HG03097 (cell line): ENCODE measurements at regions not wholly inside any gene's neighbourhood (a gene's known extent, or its start where the extent isn't known, plus 50 kb on each side); places are given as distances from the start of the nearest gene placed in this dataset.

Experiments used
- ATAC-seq: cut with Tn5 transposase; IDR thresholded peaks from one replicate; pipeline ENCODE4 v1.9.1; 2021; ENCODE audit not compliant: unreplicated experiment, low FRiP score

DNA sequence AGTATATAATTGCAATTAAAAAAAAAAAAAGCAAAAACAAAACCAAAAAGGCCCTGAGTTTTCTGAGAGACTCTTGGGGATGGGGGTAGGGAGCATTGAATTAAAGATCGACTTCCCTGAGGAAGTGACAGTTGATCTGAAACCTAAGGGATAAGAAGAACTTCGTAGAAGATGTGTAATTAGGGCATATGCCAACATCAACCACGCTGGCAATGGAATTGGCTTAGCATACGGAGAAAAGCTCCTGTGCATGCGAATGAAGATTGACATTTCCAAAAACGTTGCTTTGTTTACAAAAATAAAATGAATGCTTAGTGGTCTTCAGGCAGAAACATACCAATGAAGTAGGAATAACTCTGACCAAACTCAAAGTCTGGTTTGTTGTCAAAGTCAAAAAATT lies 307.6 kb upstream of the ZNF521 start:
- no peak for ATAC-seq

DNA sequence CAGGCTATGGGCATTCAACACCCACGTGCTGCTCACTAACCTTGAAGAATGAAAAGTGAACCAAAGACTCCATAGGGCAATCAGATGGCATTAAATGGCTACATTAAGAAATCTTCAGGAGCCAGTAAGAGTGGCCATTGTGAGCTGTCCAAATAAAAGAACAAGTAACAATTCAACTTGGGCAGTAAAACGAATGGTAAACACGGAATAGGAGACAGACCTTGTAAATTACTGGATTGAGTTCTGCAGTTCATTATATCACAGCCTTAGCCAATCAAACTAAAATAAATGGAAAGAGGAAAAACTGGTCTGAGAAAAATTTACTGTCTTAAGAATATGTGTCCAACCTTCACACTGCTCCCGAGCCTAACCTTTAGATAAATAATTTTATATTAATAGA lies 306.5 kb upstream of the ZNF521 start:
- no peak for ATAC-seq

DNA sequence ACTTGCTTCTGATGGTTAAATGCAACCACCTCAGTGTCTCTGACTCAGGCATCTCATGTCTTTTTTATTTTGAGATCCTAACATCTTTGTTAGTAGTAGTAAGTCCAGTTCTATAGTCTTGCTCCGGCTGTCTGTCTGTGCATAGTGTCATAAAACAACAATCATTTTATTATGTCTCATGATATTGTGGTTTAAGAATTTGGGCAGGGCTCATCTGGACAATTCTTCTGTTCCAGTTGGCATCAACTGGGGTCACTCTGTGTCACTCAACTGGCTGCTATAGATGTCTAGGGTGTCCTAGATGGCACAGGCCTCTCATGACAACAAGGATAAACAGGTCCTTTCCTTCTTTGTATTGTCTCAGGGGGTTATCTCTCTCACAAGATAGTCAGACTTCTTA lies 299.6 kb upstream of the ZNF521 start:
- ATAC-seq = no peak

DNA sequence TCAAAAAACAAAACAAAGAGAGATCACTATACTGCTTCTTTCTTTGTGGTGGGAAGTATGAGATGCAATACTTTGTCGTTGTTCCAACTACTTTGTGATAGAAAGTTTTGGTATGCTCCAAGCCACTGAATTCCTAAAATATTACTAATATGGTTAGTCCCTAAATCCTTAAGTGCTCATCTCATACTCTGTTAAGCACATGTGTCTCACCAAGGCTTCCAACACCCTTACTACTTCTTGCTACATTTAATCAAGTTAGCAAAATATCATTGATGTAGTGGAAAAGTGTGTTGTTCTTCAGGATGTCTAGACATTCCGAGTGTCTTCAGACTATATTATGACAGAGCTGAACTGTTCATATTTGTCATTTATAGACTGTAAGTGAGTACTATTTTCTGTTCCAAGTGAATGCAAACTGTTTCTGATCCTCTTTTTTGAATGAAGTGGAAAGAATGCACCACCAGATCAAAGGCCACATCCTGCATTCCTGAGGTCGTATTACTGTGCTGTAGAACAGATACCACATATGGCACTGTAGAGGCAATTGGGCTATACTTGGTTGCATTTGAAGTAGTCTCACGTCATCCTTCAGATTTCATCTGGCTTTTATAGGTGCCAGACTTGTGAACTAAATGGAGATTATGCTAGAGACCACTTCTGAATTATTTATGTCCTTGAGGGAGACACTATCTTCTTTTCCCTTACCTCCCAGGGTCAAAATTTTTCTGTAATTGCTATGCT lies 298.4 kb upstream of the ZNF521 start:
- no peak for ATAC-seq

DNA sequence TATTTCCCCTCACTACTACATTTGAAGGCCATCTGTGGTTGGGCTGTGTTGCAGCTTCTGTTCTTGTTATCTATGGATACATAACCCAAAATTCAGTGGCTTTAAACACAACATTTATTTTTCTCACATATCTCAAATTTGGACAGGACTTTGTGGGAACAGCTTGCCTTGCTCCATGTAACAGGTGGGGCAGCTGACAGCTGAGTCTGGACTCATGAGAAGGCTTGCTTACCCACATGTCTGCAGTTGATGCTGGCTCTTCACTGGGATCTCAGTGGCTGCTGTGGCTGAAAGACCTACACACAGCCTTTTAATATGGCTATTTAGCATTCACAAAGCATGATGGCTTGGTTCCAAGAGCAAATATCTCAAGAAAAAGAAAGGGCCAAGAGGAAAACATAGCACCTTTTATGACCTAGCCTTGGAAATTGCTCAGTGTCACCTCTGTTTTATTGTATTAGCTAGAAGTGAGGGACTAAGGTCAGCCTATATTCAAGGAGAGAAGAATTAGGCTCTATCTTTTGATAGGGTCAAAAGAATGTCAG lies 296.8 kb upstream of the ZNF521 start:
- no peak for ATAC-seq

DNA sequence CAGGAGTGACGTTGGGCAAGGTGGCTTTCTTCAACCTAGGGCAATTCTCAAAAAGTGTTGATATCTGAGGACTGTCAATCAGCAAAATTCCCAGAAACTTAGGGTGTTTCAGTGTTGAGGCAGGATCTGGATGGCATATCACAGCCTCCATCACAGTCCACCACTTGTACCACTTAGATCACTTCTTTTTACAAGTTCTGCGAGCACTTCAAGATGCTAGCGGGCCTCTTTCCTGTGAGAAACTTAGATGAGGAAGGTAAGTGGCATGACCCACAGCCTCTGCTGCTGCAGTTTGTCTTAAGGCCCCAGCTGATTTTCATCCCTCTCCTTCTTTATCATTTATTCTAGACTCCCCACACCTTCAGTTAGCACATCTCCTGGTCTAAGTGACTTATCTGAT lies 295.4 kb upstream of the ZNF521 start:
- ATAC-seq = no peak

DNA sequence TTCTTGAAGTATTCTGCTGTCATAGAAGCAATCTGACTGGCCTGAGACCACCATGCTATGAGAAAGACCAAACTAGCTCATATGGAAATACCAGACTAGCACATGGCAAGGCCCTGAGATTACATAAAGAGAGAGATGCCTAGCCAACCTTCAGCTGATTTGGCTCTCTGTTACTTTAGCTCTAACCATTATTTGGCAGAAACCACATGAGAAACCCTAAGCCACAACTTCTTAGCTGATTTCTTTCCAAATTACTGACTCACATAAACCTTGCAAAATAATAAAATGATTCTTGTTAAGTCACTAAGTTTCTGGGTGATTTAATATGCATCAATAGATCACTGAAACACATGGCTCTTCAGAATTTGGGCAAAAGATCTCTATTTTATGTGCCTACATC lies 295.0 kb upstream of the ZNF521 start:
- no peak for ATAC-seq

DNA sequence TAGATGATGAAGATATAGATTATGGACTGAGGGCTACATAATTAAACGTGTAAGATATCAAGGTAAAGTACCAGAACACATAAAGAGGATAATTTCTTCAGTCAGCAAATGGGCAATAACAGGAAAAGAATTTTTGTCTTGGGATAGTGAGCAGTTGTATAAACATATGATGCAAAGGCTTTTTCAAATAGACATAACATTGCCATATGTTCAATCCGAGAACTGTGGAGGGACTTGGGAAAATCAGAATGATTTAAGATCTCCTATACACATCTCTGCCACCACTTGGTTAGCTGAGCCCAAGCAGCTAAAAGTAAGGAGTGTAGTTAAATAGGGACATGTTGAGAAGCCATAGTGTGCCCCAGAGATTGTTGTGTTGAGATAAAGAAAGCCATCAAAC lies 287.6 kb upstream of the ZNF521 start:
- ATAC-seq = no peak

DNA sequence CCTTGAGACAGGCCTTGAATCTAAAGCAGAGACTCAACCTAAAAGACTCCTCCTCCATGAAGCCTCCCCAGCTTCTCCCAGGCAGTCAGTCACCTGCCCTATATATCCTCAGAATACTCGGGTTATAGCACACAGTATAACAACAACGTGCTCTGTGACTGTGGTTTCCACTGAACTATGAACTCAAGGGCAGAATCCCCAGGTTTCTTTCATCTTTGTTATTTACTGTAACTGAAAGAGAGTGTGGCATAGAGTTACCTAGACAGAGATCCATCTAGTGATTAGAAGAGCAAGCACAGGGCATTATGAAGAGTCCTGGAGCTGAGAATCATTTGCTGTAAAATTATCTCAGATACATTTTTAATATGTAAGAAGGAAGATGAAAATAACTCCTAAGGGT lies 281.6 kb upstream of the ZNF521 start:
- no peak for ATAC-seq

DNA sequence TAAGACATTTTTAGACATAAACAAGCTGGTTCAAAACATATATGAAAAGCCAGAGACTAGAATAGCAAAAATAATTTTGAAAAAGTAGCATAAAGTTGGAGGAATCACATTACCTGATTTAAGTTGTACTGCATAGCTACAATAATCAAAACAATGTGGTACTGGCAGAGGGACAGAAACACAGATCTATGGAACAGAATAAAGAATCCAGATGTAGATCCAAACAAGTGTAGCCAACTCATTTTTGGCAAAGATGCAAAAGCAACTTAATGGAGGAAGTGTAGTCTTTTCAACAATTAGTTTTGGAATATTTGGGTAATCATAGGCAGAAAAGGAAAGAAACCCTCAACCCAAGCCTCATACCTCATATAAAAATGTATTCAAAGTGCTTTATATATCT lies 278.7 kb upstream of the ZNF521 start:
- no peak for ATAC-seq

DNA sequence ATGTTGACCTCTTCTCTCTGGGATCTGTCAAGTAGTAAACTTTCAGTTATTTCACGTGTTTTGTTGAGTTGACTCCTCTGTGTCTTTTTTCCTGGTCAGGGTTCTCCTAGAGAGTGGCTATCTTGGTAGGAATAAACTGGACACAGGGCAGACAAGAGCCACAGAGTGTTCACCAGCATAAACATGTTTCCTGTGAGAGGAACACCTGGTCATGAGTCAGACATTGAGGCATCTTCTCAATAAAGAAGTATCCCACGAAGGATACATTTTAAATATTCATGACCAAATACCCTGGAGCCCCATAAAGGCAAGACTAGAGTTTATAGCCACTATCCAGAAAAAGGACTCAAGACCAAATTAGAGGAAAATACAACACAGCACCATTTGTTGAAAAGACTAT lies 269.7 kb upstream of the ZNF521 start:
- no peak for ATAC-seq

DNA sequence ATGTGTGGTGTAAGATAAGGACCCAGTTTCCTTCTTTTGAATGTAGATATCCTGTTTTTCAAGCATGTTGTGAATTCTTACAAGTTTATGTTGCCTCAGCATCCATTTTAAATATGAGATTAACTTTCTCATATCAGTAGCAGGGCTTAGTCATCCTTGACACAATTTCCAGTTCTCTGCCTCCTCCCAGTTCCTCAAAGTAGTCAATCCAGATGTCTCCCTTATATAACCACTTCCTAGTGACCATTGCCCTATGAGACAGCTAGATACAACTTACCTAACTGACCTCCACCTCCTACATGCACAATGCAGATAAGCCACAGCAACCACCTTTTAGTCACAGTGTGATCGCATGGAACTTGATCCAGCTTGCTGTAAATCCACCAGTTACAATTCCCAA lies 269.2 kb upstream of the ZNF521 start:
- ATAC-seq = no peak

DNA sequence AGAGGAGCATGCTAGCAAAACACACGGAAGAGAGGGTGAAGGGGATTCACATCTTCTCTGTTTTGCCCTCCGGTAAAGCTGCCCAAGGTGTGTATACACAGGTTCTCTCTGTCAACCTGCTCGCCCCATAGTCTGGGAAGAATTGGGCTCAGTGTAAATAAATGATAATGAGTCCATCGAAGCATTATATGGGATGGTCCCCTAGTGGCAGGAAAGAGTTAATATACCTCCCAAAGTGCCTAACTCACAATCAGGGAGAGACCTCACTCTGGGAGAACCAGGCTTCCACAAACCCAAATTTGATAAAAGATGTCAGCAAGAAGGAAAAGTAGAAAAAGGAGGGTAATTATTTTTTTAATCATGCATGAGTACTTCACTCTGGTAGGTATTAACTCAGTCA lies 262.2 kb upstream of the ZNF521 start:
- ATAC-seq = no peak

DNA sequence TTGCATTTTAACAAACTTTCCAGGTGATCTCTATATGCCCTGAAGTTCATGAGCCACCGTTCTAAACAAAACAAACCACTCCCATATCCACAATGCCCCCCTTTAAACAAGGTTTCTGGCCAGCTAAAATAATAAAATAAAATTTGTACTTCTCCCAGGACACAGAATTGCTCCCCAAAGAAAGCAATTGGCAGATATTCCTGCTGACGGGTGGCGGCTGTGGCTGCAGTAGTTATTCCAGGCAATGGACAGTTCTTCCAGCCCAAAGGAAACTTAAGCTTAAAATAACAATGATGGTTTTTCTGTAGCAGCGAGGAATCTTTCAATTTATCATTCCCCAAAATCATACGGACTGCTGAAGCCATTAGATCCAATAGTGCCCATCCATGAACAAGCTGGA lies 260.5 kb upstream of the ZNF521 start:
- ATAC-seq = no peak

DNA sequence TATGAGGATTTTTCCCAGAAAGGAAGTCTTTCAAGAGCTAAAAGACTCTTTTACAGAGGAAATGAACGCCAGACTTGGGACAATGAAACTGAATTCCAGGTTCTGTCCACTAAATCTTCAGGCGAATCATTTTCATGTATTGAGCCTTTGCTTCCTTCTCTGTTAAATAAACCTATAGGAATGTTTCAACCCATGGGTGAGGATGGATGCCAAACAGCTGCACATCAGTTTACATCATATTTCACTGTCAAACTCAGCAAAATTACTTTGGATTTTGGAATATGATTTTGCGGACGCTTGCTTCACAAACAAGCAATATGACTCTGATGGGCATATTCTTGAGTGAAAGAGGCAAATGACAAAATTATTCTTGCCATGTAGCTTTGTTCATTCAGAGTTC lies 256.1 kb upstream of the ZNF521 start:
- no peak for ATAC-seq

DNA sequence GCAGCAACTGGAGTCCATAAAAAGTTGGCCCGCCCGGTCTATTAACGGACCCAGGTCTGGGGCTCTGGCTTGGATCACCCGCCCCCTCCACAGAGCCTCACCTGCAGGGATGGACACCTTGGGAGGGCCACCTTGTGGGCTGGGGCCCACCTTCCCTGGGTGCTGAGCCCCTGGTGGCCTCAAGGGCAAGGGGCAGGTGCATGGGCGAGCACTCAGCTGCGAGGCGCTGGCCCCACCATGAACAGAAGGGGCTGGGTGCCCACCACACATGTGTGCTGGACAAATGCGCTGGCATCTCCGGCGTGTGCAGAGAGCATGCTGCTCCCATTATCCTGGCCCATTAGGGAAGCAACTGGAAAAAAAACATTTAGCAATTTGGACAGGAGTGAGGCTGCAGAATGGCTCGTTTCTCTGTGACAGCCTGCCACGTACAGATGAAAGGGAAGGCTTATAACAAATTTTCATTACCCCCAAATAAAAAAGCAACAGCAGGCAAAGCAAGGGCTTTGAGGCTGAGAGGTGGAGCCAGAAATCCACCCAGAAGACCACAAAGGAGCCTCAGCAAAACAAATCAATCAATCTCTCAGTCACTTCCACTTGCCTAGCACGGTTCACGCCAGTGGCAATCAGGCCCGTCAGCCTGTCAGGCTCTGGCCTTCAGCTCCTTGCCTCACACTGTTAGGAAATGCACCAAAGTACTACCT lies 253.1 kb upstream of the ZNF521 start:
- no peak for ATAC-seq

DNA sequence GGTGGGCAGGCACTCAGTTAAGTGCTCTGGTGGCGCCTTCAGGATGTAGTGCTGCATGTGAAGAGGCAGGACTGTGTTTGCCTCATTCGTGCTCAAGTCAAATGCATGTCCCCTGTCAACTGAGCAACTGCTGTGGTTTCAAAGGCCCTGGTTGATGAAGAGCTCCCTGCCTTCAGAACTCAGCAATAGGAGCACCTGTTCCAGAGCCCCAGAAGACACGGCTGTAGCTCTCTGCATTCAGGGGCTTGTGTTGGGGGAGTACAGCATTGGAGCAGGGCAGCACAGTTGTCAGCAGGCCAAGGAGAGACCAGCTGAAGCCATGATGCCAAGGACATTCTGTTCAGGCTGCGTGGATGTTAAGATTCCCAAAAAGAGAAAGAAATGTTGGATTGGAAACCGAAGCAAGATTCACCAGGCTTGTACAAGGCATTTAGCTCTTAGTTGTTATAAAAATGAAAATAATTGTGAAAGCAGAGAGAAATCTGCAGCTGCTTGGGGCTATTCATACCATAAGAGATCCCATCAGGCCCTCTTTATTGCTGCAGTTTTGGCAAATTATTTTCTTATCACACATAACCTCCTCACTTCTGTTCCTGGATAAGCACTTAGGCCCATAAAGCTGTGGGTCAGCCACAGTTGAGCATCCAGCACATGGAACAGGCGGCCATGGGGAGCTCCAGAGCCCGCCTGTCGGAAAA lies 252.4 kb upstream of the ZNF521 start:
- no peak for ATAC-seq

DNA sequence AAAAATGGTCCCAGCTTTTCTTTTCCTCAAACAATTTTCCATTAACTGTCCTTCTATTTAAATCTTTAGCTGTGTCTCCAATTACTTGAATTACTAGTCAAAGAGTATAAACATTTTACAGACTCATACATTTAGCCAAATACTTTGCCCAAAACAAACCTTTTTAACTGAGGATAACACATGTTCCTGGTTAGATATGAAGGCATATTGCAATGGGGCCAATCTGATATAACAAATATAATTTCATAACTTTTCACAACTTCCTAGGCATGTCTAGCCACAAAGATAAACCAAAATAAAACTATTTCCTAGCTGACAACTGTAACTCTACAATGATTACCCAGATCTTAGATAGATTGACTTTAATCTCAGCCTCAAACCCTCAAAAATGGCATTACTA lies 247.5 kb upstream of the ZNF521 start:
- no peak for ATAC-seq

DNA sequence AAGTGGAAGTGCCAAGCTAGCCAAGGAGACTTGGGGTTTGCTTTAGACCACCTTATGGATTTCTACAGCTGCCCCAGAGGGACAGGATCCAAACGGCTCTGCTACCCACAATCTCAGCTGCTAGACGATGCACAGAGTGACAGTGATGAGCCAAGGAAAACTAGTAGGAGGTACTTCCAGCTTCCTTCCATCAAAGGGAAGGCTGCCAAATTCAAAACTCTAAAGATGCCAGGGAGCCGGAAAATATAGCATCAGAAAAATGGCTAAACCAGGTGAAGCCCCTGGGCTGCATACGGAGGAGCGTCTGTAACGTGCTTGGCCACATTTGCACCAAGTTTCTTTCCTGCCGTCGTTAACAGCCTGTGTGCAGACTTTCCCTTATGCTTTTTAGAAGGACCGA lies 245.5 kb upstream of the ZNF521 start:
- no peak for ATAC-seq

DNA sequence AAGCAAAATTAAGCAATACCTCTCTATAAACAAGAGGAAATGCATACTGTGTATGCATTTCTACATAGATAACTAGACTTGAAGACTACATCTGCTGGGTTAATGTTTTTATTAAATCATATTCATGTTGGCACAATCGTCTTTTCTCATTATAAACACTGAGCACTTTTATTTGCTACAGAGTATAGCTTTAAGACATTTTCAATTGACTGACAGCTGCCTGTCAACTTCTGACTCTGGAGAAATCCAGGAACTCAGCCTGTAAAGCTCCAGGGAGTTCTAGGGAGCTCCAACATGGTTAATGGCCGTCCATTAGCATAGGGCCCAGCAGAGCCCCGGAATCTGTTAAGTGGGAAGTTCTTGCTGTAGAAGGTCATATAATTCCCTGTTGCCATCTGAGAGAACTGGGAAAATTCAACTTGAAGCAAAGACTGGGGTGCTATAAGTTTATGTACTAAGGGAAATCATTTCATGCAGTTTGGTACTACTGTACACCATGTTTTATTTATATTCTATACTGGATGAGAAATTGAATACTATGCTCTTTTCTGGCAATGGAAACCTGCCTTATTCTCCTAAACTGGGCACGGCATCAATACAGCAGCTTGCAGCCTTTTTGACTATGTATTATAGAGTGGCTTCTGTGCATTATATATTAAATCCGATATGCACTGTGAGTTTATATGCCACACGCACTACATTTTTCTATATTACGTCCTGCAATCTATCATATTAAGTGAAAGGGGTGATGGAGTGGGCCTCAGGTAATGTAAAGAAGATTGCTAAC lies 243.5 kb upstream of the ZNF521 start:
- ATAC-seq = no peak

DNA sequence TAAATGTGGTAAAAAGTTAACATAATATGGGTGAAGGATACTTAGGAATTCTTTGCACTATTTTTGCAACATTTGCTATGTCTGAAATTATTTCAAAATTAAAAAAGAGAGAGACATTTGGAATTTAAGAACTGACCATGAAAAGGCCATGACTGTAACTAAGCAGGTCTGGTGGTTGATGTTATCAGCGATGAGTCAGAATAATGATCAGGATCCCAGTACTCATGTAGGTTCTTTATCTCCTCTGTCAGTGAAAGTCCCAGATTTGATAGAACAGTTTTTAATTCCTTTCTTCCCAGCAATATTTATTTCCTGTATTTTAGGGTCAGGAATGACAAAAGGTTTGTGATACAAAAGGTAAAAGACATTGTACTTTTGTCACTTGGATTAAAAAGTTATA lies 242.4 kb upstream of the ZNF521 start:
- no peak for ATAC-seq
